Loucy (cell line): ENCODE measurements at regions not wholly inside any gene's neighbourhood (a gene's known extent, or its start where the extent isn't known, plus 50 kb on each side); places are given as distances from the start of the nearest gene placed in this dataset.

Source experiments
- H2AFZ ChIP-seq: fragments of 200-600 bp; sonication (generic); 2 replicates; pipeline ENCODE4 v1.6.0; 2016; ENCODE audit warnings: antibody characterized with exemption, mild to moderate bottlenecking, low read length, moderate library complexity
- H3F3A ChIP-seq: fragments of 200-600 bp; 2 replicates; pipeline ENCODE4 v1.6.0; 2016; ENCODE audit warnings: antibody characterized with exemption, low read depth, mild to moderate bottlenecking
- H3K27me3 ChIP-seq: fragments of 200-600 bp; sonication (generic); 2 replicates; pipeline ENCODE4 v1.6.1; 2014; ENCODE audit warnings: low read length, mild to moderate bottlenecking; ENCODE audit not compliant: insufficient read depth, poor library complexity, severe bottlenecking
- H3K36me3 ChIP-seq: fragments of 200-600 bp; sonication (generic); 2 replicates; pipeline ENCODE4 v1.6.1; 2016; ENCODE audit warnings: low read length; ENCODE audit not compliant: insufficient read depth
- H3K4me1 ChIP-seq: fragments of 200-600 bp; sonication (generic); 2 replicates; pipeline ENCODE4 v1.5.1; 2014; ENCODE audit warnings: low read length, mild to moderate bottlenecking; ENCODE audit not compliant: insufficient read depth, poor library complexity, severe bottlenecking
- H3K4me2 ChIP-seq: fragments of 200-600 bp; sonication (generic); 2 replicates; pipeline ENCODE4 v1.6.0; 2014; ENCODE audit warnings: antibody characterized with exemption, low read length, low read depth, mild to moderate bottlenecking; ENCODE audit not compliant: poor library complexity, severe bottlenecking
- H3K4me3 ChIP-seq: fragments of 200-600 bp; sonication (generic); 2 replicates; pipeline ENCODE4 v1.5.1; 2014; ENCODE audit warnings: low read length, mild to moderate bottlenecking, mixed read lengths; ENCODE audit not compliant: poor library complexity, severe bottlenecking
- H3K79me2 ChIP-seq: fragments of 200-600 bp; sonication (generic); 2 replicates; pipeline ENCODE4 v1.6.1; 2014; ENCODE audit warnings: low read length; ENCODE audit not compliant: insufficient read depth
- H3K9ac ChIP-seq: fragments of 200-600 bp; sonication (generic); 2 replicates; pipeline ENCODE4 v1.6.0; 2014; ENCODE audit warnings: mild to moderate bottlenecking, low read depth, low read length, moderate library complexity; ENCODE audit not compliant: poor library complexity, severe bottlenecking
- H3K9me2 ChIP-seq: fragments of 200-600 bp; sonication (generic); replicated peaks from 2 replicates; pipeline ENCODE4 v1.6.1; 2016; ENCODE audit warnings: low read depth, low read length, mixed read lengths
- H3K9me3 ChIP-seq: fragments of 200-600 bp; sonication (generic); 2 replicates; pipeline ENCODE4 v1.6.1; 2014; ENCODE audit warnings: mild to moderate bottlenecking, antibody characterized with exemption, low read length, low read depth; ENCODE audit not compliant: insufficient read depth
- H4K20me1 ChIP-seq: fragments of 200-600 bp; sonication (generic); 2 replicates; pipeline ENCODE4 v1.6.0; 2014; ENCODE audit warnings: antibody characterized with exemption, low read length, mild to moderate bottlenecking; ENCODE audit not compliant: insufficient read depth, poor library complexity, severe bottlenecking
- EZH2phosphoT487 ChIP-seq: fragments of 200-600 bp; IDR thresholded peaks from 2 replicates; pipeline ENCODE4 v1.6.1; 2018; ENCODE audit warnings: antibody characterized with exemption, mild to moderate bottlenecking, moderate library complexity, borderline replicate concordance
- TF ChIP-seq, protein P1 (sequence below): fragments of 200-600 bp; sonication (generic); conservative IDR thresholded peaks from 2 replicates; pipeline ENCODE4 v1.5.1; 2014; ENCODE audit warnings: mild to moderate bottlenecking, antibody characterized with exemption, low read length

GRCh38 chr4:1552451-1552850 is 131.7 kb downstream of the FAM53A start:
- Histone ChIP-seq H3K36me3 (no peaks in the 10 kb centered on the region), H3K4me2 (no peak overlapping the region), H3K4me1 (no peaks in the 10 kb centered on the region), H2AFZ (no peak overlapping the region), H3K9me3 (no peaks in the 10 kb centered on the region; the same call in 1 of the 2 replicates), H3K9ac (no peak overlapping the region), H3K79me2 (no peaks in the 10 kb centered on the region), H3K4me3 (no peak overlapping the region), H3K9me2 (no peaks in the 10 kb centered on the region), H3F3A (no peaks in the 10 kb centered on the region), H3K27me3 (no peaks in the 10 kb centered on the region), H4K20me1 (no peaks in the 10 kb centered on the region)
- no peak for TF ChIP-seq EZH2phosphoT487
- TF ChIP-seq, protein P1, sequence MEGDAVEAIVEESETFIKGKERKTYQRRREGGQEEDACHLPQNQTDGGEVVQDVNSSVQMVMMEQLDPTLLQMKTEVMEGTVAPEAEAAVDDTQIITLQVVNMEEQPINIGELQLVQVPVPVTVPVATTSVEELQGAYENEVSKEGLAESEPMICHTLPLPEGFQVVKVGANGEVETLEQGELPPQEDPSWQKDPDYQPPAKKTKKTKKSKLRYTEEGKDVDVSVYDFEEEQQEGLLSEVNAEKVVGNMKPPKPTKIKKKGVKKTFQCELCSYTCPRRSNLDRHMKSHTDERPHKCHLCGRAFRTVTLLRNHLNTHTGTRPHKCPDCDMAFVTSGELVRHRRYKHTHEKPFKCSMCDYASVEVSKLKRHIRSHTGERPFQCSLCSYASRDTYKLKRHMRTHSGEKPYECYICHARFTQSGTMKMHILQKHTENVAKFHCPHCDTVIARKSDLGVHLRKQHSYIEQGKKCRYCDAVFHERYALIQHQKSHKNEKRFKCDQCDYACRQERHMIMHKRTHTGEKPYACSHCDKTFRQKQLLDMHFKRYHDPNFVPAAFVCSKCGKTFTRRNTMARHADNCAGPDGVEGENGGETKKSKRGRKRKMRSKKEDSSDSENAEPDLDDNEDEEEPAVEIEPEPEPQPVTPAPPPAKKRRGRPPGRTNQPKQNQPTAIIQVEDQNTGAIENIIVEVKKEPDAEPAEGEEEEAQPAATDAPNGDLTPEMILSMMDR: no peak

- no peak overlapping the region for H2AFZ ChIP-seq
- H3K4me1 ChIP-seq: no peaks in the 10 kb centered on the region
- H3K9ac ChIP-seq: no peak overlapping the region
- no peak for TF ChIP-seq EZH2phosphoT487
- TF ChIP-seq, protein P1: no peak
- no peaks in the 10 kb centered on the region; the same call in 1 of the 2 replicates for H3K9me3 ChIP-seq
- no peaks in the 10 kb centered on the region for H3F3A ChIP-seq
- H3K36me3 ChIP-seq: no peaks in the 10 kb centered on the region
- no peaks in the 10 kb centered on the region for H3K9me2 ChIP-seq
- no peak overlapping the region for H3K4me2 ChIP-seq
- H4K20me1 ChIP-seq: no peaks in the 10 kb centered on the region
- H3K79me2 ChIP-seq: no peaks in the 10 kb centered on the region
- H3K4me3 ChIP-seq: no peak overlapping the region
- H3K27me3 ChIP-seq: no peaks in the 10 kb centered on the region
These were observed 132.9 kb downstream of the FAM53A start for GRCh38 chr4:1551211-1551610.

DNA sequence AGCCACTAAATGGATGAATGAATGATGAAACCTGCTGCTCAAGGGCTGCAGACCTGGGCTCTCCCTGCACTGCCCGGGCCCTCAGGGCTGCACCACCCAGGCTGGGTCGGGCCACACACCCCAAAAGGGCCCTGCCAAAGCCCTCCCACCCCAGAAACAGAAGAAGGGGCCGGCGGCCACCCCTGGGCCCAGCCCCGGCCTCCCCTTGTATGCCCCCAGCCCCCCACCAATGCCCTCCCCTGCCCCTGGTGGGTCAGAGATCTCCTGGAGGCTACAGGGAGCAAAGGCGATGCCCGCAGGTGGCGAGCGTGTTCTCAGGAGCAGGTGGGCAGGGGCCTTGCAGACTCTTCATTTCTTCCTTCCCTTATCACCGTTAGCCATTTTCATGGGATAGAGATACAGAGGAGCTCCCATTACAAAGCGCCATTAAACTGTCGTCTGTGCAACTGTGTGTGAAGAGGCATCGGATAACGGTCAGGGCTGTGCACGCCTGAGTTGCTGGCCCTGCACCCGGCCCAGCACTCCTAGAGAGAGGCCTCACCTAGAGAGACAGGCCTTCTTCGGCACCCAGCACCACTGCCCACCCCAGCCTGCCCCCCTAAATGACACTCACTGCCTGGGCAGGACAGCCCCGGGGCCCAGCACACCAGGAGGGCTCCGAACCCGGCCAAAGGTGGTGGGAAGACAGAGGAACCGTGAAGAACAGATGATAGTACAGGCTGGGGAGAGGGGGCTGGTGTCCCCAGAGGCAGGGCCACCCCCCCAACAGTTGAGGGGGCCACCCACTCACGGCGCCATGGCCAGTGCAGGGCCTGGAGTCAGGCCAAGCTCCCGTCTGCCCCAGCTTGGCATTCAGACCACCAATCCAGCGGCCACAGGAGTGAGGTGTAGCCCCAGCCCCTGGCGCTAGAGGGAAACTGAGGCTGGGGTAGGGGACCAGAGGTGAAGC is 133.7 kb downstream of the FAM53A start:
- no peak overlapping the region for H2AFZ ChIP-seq
- H3K9me3 ChIP-seq: no peaks in the 10 kb centered on the region; the same call in 1 of the 2 replicates
- H3K4me1 ChIP-seq: no peaks in the 10 kb centered on the region
- H4K20me1 ChIP-seq: no peaks in the 10 kb centered on the region
- no peaks in the 10 kb centered on the region for H3F3A ChIP-seq
- TF ChIP-seq, protein P1: no peak
- no peak for TF ChIP-seq EZH2phosphoT487
- H3K9ac ChIP-seq: no peak overlapping the region
- no peak overlapping the region for H3K4me3 ChIP-seq
- H3K4me2 ChIP-seq: no peak overlapping the region
- no peaks in the 10 kb centered on the region for H3K79me2 ChIP-seq
- H3K9me2 ChIP-seq: no peaks in the 10 kb centered on the region
- H3K36me3 ChIP-seq: no peaks in the 10 kb centered on the region
- no peaks in the 10 kb centered on the region for H3K27me3 ChIP-seq
